DOHH2 (cell line): ENCODE measurements at regions not wholly inside any gene's neighbourhood (a gene's known extent, or its start where the extent isn't known, plus 50 kb on each side); places are given as distances from the start of the nearest gene placed in this dataset.

Source experiments
- H3F3A ChIP-seq: fragments of 200-600 bp; sonication (generic), shearing (Covaris generic); 2 replicates; pipeline ENCODE4 v1.6.0; 2016; ENCODE audit warnings: antibody characterized with exemption, mild to moderate bottlenecking; ENCODE audit not compliant: control insufficient read depth, insufficient read depth
- H3K27ac ChIP-seq: fragments of 200-600 bp; sonication (generic); 2 replicates; pipeline ENCODE4 v1.5.1; 2014; ENCODE audit warnings: low read depth, mild to moderate bottlenecking, low read length, moderate library complexity
- H3K27me3 ChIP-seq: fragments of 200-600 bp; sonication (generic); 2 replicates; pipeline ENCODE4 v1.6.1; 2014; ENCODE audit warnings: mild to moderate bottlenecking, low read length, mixed read lengths; ENCODE audit not compliant: control insufficient read depth
- H3K36me3 ChIP-seq: fragments of 200-600 bp; sonication (generic); 2 replicates; pipeline ENCODE4 v1.6.1; 2014; ENCODE audit warnings: mild to moderate bottlenecking, low read length, moderate library complexity, mixed read lengths; ENCODE audit not compliant: control insufficient read depth
- H3K4me1 ChIP-seq: fragments of 200-600 bp; sonication (generic); 2 replicates; pipeline ENCODE4 v1.6.1; 2014; ENCODE audit warnings: mild to moderate bottlenecking, low read length, mixed read lengths; ENCODE audit not compliant: control insufficient read depth
- H3K4me2 ChIP-seq: fragments of 200-600 bp; sonication (generic); 2 replicates; pipeline ENCODE4 v1.6.0; 2014; ENCODE audit warnings: mild to moderate bottlenecking, low read length, moderate library complexity
- H3K4me3 ChIP-seq: fragments of 200-600 bp; sonication (generic); 2 replicates; pipeline ENCODE4 v1.5.1; 2014; ENCODE audit warnings: mild to moderate bottlenecking, low read length, mixed read lengths
- H3K79me2 ChIP-seq: fragments of 200-600 bp; sonication (generic); 2 replicates; pipeline ENCODE4 v1.6.1; 2014; ENCODE audit warnings: mild to moderate bottlenecking, low read length, mixed read lengths; ENCODE audit not compliant: control insufficient read depth
- H3K9me2 ChIP-seq: fragments of 200-600 bp; sonication (generic); replicated peaks from 2 replicates; pipeline ENCODE4 v1.6.1; 2014; ENCODE audit warnings: mild to moderate bottlenecking, low read length, mixed read lengths; ENCODE audit not compliant: control insufficient read depth
- H3K9me3 ChIP-seq: fragments of 200-600 bp; sonication (generic); 2 replicates; pipeline ENCODE4 v1.6.1; 2014; ENCODE audit warnings: antibody characterized with exemption, low read length, mixed read lengths; ENCODE audit not compliant: control insufficient read depth, insufficient read depth
- H4K20me1 ChIP-seq: fragments of 200-600 bp; sonication (generic); 2 replicates; pipeline ENCODE4 v1.6.0; 2014; ENCODE audit warnings: low read depth, mild to moderate bottlenecking, antibody characterized with exemption, low read length, moderate library complexity; ENCODE audit not compliant: control insufficient read depth, insufficient read depth
- CTCF ChIP-seq: fragments of 200-600 bp; sonication (generic); IDR thresholded peaks from one replicate; pipeline ENCODE4 v1.5.1; 2014; ENCODE audit warnings: antibody characterized with exemption, mild to moderate bottlenecking, low read depth, low read length; ENCODE audit not compliant: poor library complexity, severe bottlenecking
- EZH2phosphoT487 ChIP-seq: fragments of 200-600 bp; sonication (generic); IDR thresholded peaks from 2 replicates; pipeline ENCODE4 v1.6.1; 2017; ENCODE audit warnings: borderline replicate concordance, mild to moderate bottlenecking, antibody characterized with exemption, low read length, moderate library complexity, mixed read lengths

- no peaks in the 10 kb centered on the region for H3F3A ChIP-seq
- no peaks in the 10 kb centered on the region for H3K79me2 ChIP-seq
- H3K4me3 ChIP-seq, result no peak overlapping the region
- no peak overlapping the region for H3K27ac ChIP-seq
- TF ChIP-seq CTCF, result no peak
- no peak for TF ChIP-seq EZH2phosphoT487
- no peaks in the 10 kb centered on the region for H4K20me1 ChIP-seq
- H3K4me1 ChIP-seq, result no peaks in the 10 kb centered on the region
- H3K9me3 ChIP-seq, result peaks cover 4% of the 10 kb centered on the region; the same call in 1 of the 2 replicates
- no peaks in the 10 kb centered on the region for H3K9me2 ChIP-seq
- no peaks in the 10 kb centered on the region for H3K27me3 ChIP-seq
- no peak overlapping the region for H3K4me2 ChIP-seq
- no peaks in the 10 kb centered on the region for H3K36me3 ChIP-seq
Measured at GRCh38 chr5:3518576-3518975, 77.1 kb upstream of the IRX1 start.

- no peaks in the 10 kb centered on the region for H3K4me1 ChIP-seq
- no peaks in the 10 kb centered on the region for H3K27me3 ChIP-seq
- H3K9me3 ChIP-seq, result peaks cover 4% of the 10 kb centered on the region; the same call in 1 of the 2 replicates
- TF ChIP-seq CTCF (no peak), EZH2phosphoT487 (no peak)
- no peaks in the 10 kb centered on the region for H4K20me1 ChIP-seq
- H3K9me2 ChIP-seq, result no peaks in the 10 kb centered on the region
- H3K79me2 ChIP-seq, result no peaks in the 10 kb centered on the region
- no peaks in the 10 kb centered on the region for H3K36me3 ChIP-seq
- no peak overlapping the region for H3K27ac ChIP-seq
- H3K4me3 ChIP-seq, result no peak overlapping the region
- no peaks in the 10 kb centered on the region for H3F3A ChIP-seq
- no peak overlapping the region for H3K4me2 ChIP-seq
Measured at GRCh38 chr5:3518051-3518450, 77.6 kb upstream of the IRX1 start.

- TF ChIP-seq CTCF (no peak), EZH2phosphoT487 (no peak)
- Histone ChIP-seq H3F3A (no peaks in the 10 kb centered on the region), H4K20me1 (no peaks in the 10 kb centered on the region), H3K9me2 (no peaks in the 10 kb centered on the region), H3K27ac (no peak overlapping the region), H3K4me3 (no peak overlapping the region), H3K4me1 (no peaks in the 10 kb centered on the region), H3K36me3 (no peaks in the 10 kb centered on the region), H3K27me3 (no peaks in the 10 kb centered on the region), H3K4me2 (no peak overlapping the region), H3K79me2 (no peaks in the 10 kb centered on the region), H3K9me3 (no peaks in the 10 kb centered on the region; the same call in 1 of the 2 replicates)
Measured at GRCh38 chr5:3517348-3517747, 78.3 kb upstream of the IRX1 start.
